GM19467 (cell line): ENCODE measurements at regions not wholly inside any gene's neighbourhood (a gene's known extent, or its start where the extent isn't known, plus 50 kb on each side); places are given as distances from the start of the nearest gene placed in this dataset.

Experiments
- ATAC-seq: cut with Tn5 transposase; IDR thresholded peaks from one replicate; pipeline ENCODE4 v1.9.1; 2021; ENCODE audit warnings: mild to moderate bottlenecking, moderate library complexity; ENCODE audit not compliant: unreplicated experiment

DNA sequence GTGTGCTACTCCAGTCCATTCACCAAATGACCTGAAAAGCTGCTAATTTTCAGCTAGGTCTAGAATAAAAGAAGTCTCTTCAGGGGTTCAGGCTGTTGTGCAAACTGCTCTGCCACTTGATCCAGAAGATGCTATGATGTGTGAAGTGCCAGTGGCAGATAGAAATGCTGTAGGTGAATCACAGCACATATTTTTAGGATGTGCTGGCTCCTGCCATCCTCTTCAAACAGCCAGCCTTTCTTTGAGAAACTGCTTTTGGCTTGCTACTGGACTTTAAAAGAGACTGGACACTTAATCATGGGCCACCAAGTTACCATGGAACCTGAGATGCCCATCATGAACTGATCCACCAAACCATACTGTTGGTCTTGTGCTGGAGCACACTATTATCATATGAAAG lies 322.1 kb downstream of the EN1 start:
- ATAC-seq = no peak

DNA sequence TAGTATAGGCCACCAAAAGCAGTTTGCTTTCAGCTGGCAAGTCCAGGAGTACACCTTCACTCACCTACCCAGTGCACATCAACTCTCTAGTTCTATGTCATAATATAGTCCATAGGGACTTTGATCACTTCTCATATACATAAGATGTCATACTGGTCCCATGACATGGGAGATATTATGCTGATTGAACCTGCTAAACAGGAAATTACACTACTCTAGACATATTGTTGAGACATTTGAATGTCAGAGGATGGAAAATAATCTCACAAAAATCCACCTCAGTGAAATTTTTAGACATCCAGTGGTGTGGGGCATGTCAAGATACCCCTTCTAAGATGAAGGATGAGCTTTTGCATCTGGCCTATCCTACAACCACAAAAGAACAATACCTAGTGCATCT lies 322.5 kb downstream of the EN1 start:
- ATAC-seq = no peak

GRCh38 chr2:118523761-118524160 lies 323.7 kb downstream of the EN1 start:
- no peak for ATAC-seq

GRCh38 chr2:118521960-118522359 lies 325.5 kb downstream of the EN1 start:
- no peak for ATAC-seq

GRCh38 chr2:118521272-118521671 lies 326.2 kb downstream of the EN1 start:
- ATAC-seq = no peak

- ATAC-seq = no peak
Observed at GRCh38 chr2:118520246-118520645, 327.2 kb downstream of the EN1 start.

- no peak for ATAC-seq
Observed at GRCh38 chr2:118519511-118519910, 327.9 kb downstream of the EN1 start.

DNA sequence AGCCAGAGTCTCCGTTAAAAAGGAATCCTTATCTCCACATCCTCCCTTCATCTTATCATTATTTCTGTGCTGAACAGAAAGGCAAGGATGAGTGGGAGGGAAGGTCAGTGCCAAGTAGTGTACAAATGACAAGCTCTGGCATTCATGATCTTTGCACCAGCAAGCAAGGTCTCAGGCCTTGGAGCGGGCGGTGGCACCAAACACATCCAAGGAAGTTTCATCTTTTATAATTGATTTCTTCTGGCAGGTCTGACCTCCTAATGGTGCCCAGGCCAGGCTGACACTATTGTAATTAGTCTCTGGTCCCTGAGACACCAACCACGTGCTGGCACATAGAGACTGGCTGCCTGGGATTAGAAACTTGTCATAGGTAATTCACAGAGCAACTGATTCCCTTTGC lies 336.6 kb downstream of the EN1 start:
- ATAC-seq = no peak

- ATAC-seq = no peak
Observed at GRCh38 chr2:118509319-118510004, 338.0 kb downstream of the EN1 start.

GRCh38 chr2:118508282-118508681 lies 339.2 kb downstream of the EN1 start:
- ATAC-seq = no peak

- no peak for ATAC-seq
Observed at GRCh38 chr2:118505436-118505835, 342.0 kb downstream of the EN1 start.

DNA sequence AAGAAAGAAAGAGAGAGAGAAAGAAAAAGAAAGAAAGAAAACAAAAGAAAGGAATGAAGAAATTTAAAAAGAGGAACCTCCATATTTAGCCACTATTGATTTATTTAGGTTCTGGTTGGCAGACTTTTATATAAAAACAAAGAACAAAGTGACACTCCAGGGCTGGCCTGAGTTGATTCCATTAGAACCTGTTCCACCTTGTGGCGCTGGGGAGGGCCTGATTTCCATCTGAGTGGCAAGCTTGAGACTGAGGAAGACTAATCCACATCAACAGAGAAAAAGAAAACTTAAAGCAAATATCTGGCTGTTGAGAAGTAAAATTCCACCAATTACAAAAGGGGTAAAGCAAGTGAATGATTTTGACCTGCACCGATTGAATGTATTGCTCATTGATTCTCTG lies 345.3 kb downstream of the EN1 start:
- ATAC-seq = no peak

- ATAC-seq = no peak
Observed at GRCh38 chr2:118498943-118499342, 348.5 kb downstream of the EN1 start.

DNA sequence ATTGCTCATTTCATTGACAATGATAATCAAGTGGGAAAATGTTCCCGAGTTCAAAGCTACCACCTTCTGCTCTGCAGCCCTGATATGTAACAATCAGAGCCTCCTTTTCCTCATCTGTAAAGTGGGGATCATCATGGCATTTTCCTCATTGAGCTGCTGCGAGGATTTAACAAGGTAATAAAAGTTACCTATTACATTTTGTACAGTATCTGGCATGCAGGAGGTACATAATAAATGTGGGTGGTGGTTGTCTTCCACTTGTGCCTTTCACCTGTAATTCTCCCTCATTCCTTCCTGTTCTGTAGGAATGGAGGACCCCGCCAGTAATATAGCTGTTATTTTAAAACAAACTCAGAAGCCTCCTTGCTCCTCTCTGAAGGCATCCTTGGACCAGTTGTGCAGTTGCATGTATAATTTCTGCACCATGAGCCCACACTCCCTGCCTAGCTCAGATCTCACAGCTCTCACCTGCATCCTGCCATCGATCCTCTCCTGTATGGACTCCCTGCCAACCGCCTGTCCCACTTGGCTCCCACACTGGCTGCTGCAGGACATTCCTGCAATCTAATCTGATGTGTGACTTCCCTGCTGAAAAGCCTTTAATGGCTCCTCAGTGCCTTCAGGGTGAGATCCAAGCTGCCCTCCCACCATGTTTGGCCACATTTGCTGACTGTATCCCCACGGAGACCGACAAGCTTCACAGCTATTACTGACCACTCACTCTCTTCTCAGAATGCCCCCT lies 350.4 kb downstream of the EN1 start:
- ATAC-seq = no peak

GRCh38 chr2:118496467-118496866 lies 351.0 kb downstream of the EN1 start:
- no peak for ATAC-seq

- no peak for ATAC-seq
Observed at GRCh38 chr2:118495290-118495689, 352.2 kb downstream of the EN1 start.

DNA sequence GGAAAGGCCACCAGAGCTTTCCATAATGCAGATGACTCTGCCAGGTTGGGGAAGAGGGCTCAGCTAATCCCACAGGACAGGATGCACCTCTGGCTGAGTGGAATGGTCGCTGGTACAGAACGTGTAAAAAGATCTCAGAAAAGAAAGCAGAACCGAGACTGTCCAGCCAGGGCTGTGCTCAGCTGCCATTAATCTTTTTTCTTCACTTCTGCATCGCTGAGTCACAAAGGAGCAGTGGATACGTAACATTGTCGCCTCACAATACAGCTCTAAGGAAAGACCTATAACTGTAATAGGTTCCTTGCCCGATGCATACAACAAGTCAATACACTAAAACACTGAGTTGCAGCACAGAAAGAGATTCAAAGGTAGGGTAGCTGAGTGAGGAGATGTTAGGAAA lies 354.2 kb downstream of the EN1 start:
- no peak for ATAC-seq

DNA sequence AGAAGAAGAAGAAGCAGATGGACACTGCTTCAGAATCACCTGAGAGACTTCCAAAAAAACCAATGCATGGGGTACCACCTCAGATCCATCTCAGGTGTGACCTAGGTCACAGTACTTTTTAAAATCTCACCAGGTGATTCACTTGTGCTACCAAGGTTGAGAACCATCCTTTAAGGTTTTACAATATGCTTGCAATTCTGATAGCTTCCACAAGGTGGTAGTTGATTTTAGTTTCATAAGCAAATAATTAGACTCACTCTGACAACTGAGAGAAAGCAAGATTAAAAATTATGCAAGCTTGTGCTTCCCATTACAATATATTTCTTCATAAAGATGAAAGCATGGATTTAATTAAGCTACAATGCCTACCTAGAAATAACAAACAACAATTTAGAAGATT lies 355.1 kb downstream of the EN1 start:
- ATAC-seq = no peak

DNA sequence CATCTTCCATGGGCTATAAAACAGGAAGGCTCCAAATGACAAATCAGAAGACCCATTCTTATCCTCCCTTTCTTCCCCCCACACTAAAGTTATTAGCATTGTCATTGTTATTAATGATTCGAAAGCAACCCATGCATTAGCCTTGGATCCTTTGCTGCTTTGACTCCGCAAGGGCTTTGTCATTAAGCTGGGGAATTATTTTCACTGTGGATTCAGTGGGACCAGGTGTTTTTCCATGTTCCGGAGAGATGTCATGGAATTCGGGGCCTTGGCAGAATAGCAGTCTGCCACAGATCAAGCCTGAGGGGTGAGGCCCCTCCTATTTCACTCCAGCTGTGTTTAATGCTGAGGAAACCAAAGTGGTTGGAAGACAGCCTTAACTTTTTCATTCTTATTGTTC lies 357.1 kb downstream of the EN1 start:
- no peak for ATAC-seq

- ATAC-seq = no peak
Observed at GRCh38 chr2:118489712-118490299, 357.6 kb downstream of the EN1 start.

GRCh38 chr2:118481299-118481698 lies 366.1 kb downstream of the EN1 start:
- no peak for ATAC-seq

GRCh38 chr2:118479020-118479419 lies 368.4 kb downstream of the EN1 start:
- no peak for ATAC-seq
